ENCODE measurements at regions not wholly inside any gene's neighbourhood (a gene's known extent, or its start where the extent isn't known, plus 50 kb on each side); places are given as distances from the start of the nearest gene placed in this dataset.

DNA sequence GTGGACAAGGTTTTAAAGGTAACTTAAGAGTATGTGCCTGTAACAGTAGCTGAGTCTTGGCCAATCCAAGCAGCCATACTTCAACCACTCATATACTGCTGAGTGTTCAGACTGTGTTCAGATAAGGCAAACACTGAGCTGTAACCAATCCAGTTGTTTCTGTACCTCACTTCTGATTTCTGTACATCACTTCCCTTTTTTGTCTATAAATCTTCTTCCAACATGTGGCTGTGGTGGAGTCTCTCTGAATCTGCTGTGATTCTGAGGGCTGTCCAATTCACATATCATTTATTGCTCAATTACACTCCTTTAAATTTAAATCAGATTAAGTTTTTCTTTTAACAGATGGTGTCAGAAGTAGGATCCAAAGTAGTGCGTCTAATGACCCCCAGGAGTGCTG lies 149.5 kb upstream of the PHF14 start:
- TF ChIP-seq, protein P1, sequence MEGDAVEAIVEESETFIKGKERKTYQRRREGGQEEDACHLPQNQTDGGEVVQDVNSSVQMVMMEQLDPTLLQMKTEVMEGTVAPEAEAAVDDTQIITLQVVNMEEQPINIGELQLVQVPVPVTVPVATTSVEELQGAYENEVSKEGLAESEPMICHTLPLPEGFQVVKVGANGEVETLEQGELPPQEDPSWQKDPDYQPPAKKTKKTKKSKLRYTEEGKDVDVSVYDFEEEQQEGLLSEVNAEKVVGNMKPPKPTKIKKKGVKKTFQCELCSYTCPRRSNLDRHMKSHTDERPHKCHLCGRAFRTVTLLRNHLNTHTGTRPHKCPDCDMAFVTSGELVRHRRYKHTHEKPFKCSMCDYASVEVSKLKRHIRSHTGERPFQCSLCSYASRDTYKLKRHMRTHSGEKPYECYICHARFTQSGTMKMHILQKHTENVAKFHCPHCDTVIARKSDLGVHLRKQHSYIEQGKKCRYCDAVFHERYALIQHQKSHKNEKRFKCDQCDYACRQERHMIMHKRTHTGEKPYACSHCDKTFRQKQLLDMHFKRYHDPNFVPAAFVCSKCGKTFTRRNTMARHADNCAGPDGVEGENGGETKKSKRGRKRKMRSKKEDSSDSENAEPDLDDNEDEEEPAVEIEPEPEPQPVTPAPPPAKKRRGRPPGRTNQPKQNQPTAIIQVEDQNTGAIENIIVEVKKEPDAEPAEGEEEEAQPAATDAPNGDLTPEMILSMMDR (IDR thresholded peaks at IDR 0.05; ENCODE audit: unreplicated experiment in 3 of 3): no peak
- Mint-ChIP-seq H3K36me3 (ENCODE audit: low read depth) (no peaks in the 10 kb centered on the region), H3K4me1 (no peaks in the 10 kb centered on the region), H3K27me3 (ENCODE audit: low read depth) (no peaks in the 10 kb centered on the region), H3K9me3 (no peaks in the 10 kb centered on the region), H3K27ac (no peak overlapping the region), H3K4me3 (no peak overlapping the region)

DNA sequence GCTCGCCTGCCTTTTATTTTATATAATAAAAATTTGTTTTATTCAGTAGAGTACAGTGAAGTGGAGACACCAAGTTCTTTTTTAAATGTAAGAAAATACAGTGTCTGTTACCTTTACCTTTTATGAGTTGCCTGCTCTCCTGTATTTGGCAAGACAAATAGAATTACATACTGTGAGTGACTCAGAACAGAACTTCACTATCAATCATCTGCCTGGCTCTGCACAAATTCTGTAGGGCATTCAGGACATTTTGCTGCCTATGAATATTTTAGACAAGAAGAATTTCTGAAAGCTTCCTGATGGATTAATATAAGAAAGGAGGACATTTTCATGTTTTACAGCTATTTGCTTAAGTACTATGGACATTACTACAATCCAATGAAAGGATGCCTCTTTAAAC lies 135.4 kb upstream of the PHF14 start:
- H3K4me3 Mint-ChIP-seq: no peak overlapping the region
- no peaks in the 10 kb centered on the region for H3K27me3 Mint-ChIP-seq (ENCODE audit: low read depth)
- no peaks in the 10 kb centered on the region for H3K36me3 Mint-ChIP-seq (ENCODE audit: low read depth)
- TF ChIP-seq, protein P1 (IDR thresholded peaks at IDR 0.05; ENCODE audit: unreplicated experiment in 3 of 3): no peak
- no peaks in the 10 kb centered on the region for H3K4me1 Mint-ChIP-seq
- no peaks in the 10 kb centered on the region for H3K9me3 Mint-ChIP-seq
- H3K27ac Mint-ChIP-seq: no peak overlapping the region

DNA sequence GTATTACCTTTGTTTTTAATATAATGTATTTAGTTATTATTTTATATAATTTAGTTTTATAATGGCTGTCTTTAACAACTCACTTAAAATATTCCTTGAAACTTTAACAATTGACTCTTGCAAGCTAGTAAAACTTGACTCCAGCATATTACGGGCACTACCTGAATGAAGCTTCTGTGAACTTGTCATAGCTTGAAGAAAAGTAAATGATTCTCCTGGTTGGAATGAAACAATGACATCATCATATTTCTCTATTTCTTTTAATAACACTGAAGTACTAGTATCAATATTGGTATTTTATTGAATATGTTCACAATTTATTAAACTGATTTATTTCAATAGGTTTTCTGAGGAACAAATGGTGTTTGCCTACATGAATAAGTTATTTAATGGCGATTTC lies 128.4 kb upstream of the PHF14 start:
- Mint-ChIP-seq H3K9me3 (no peaks in the 10 kb centered on the region), H3K27me3 (ENCODE audit: low read depth) (no peaks in the 10 kb centered on the region), H3K27ac (no peak overlapping the region), H3K4me1 (no peaks in the 10 kb centered on the region), H3K4me3 (no peak overlapping the region), H3K36me3 (ENCODE audit: low read depth) (no peaks in the 10 kb centered on the region)
- TF ChIP-seq, protein P1 (IDR thresholded peaks at IDR 0.05; ENCODE audit: unreplicated experiment in 3 of 3): no peak

DNA sequence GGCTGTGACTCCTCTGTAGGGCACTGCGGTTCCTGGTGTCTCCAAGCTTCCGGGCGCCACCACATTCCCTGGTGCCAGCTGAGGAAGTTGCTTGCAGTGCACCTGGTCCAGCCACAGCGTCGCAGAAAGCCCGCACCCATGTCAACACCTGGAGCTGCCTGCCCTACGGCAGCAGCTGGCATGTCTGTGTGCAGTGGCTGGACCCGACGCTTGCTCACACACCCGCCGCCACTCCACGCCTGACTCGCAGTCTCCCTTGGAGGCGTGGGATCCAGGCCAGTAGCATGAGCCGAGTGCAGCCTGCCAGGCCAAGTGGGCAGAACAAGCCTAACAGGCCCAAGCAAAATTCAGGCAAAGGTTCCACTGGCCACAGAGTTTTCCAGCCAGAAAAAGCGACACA lies 118.1 kb upstream of the PHF14 start:
- no peaks in the 10 kb centered on the region for H3K9me3 Mint-ChIP-seq
- H3K27me3 Mint-ChIP-seq (ENCODE audit: low read depth): no peaks in the 10 kb centered on the region
- TF ChIP-seq, protein P1 (IDR thresholded peaks at IDR 0.05; ENCODE audit: unreplicated experiment in 3 of 3): no peak
- no peaks in the 10 kb centered on the region for H3K36me3 Mint-ChIP-seq (ENCODE audit: low read depth)
- H3K4me1 Mint-ChIP-seq: no peaks in the 10 kb centered on the region
- H3K4me3 Mint-ChIP-seq: no peak overlapping the region
- H3K27ac Mint-ChIP-seq: no peak overlapping the region

DNA sequence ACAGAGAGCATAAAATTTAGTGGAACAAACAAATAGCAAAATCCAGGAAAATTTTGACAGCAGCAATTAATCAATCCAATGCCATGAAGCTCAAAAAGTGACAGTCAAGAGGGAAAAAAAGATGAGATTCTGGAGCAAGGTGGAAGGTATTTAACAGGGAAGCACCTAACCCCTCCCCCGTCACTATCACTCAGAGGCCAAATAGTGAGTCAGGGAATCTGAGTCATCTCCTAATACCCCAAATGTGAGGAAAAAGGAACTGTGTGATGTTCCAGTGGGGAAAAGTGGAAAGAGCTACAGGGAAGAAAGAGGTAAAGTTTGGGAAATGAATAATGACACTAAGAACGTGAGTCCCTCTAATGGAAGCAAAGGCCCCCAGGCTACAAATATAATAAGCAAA lies 113.2 kb upstream of the PHF14 start:
- Mint-ChIP-seq H3K36me3 (ENCODE audit: low read depth) (no peaks in the 10 kb centered on the region), H3K27ac (no peak overlapping the region), H3K4me3 (no peak overlapping the region), H3K27me3 (ENCODE audit: low read depth) (no peaks in the 10 kb centered on the region), H3K9me3 (no peaks in the 10 kb centered on the region), H3K4me1 (no peaks in the 10 kb centered on the region)
- TF ChIP-seq, protein P1 (IDR thresholded peaks at IDR 0.05; ENCODE audit: unreplicated experiment in 3 of 3): no peak

DNA sequence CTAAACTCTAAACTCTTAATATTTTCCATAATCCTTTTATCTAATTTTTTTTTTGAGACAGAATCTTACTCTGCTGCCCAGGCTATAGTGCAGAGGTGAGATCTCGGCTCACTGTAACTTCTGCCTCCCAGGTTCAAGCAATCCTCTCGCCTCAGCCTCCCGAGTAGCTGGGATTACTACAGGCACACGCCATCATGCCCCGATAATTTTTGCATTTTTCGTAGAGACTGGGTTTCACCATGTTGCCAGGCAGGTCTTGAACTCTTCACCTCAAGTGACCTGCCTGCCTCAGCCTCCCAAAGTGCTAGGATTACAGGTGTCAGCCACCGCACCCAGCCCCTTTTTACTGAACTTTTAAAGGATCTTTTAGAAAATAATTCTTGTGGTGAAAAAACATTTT lies 110.2 kb upstream of the PHF14 start:
- no peaks in the 10 kb centered on the region for H3K9me3 Mint-ChIP-seq
- H3K27me3 Mint-ChIP-seq (ENCODE audit: low read depth): no peaks in the 10 kb centered on the region
- H3K36me3 Mint-ChIP-seq (ENCODE audit: low read depth): no peaks in the 10 kb centered on the region
- H3K4me1 Mint-ChIP-seq: no peaks in the 10 kb centered on the region
- H3K27ac Mint-ChIP-seq: no peak overlapping the region
- H3K4me3 Mint-ChIP-seq: no peak overlapping the region
- TF ChIP-seq, protein P1 (IDR thresholded peaks at IDR 0.05; ENCODE audit: unreplicated experiment in 3 of 3): no peak
